ENCODE measurements at regions not wholly inside any gene's neighbourhood (a gene's known extent, or its start where the extent isn't known, plus 50 kb on each side); places are given as distances from the start of the nearest gene placed in this dataset.
"Not testable (repeated sequence)": the region's sequence is repeated elsewhere in the genome, so short reads cannot be mapped to it uniquely, and the experiment has no call there.

- H3K36me3 Mint-ChIP-seq (ENCODE audit: low read depth) = no peaks in the 10 kb centered on the region
- H3K27me3 Mint-ChIP-seq (ENCODE audit: insufficient read depth) = no peaks in the 10 kb centered on the region
- no peaks in the 10 kb centered on the region for H3K4me1 Mint-ChIP-seq (ENCODE audit: low read depth)
- no peak overlapping the region for H3K27ac Mint-ChIP-seq
- TF ChIP-seq, protein P1, sequence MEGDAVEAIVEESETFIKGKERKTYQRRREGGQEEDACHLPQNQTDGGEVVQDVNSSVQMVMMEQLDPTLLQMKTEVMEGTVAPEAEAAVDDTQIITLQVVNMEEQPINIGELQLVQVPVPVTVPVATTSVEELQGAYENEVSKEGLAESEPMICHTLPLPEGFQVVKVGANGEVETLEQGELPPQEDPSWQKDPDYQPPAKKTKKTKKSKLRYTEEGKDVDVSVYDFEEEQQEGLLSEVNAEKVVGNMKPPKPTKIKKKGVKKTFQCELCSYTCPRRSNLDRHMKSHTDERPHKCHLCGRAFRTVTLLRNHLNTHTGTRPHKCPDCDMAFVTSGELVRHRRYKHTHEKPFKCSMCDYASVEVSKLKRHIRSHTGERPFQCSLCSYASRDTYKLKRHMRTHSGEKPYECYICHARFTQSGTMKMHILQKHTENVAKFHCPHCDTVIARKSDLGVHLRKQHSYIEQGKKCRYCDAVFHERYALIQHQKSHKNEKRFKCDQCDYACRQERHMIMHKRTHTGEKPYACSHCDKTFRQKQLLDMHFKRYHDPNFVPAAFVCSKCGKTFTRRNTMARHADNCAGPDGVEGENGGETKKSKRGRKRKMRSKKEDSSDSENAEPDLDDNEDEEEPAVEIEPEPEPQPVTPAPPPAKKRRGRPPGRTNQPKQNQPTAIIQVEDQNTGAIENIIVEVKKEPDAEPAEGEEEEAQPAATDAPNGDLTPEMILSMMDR (IDR thresholded peaks at IDR 0.05) = no peak
- H3K4me3 Mint-ChIP-seq = no peak overlapping the region
- no peaks in the 10 kb centered on the region; the same call in none of the 2 replicates for H3K9me3 Mint-ChIP-seq
- no peak for DNase-seq
Observed at GRCh38 chr4:174401471-174402130, 117.9 kb downstream of the CEP44 start.

DNA sequence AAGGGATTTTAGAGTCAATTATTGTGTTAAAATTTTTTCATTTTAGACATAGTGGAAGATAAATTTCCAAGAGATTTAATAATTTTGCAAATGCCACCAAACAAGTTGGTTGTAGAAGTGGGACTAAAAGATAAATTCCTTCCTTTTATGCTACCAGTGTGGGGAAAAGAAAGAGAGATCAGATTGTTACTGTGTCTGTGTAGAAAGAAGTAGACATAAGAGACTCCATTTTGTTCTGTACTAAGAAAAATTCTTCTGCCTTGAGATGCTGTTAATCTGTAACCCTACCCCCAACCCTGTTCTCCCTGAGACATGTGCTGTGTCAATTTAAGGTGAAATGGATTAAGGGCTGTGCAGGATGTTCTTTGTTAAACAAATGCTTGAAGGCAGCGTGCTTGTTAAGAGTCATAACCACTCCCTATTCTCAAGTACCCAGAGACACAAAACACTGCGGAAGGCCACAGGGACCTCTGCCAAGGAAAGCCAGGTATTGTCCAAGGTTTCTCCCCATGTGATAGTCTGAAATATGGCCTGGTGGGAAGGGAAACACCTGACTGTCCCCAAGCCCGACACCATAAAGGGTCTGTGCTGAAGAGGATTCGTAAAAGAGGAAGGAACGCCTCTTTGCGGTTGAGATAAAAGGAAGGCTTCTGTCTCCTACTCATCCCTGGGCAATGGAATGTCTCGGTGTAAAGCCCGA is 117.0 kb downstream of the CEP44 start:
- H3K36me3 Mint-ChIP-seq (ENCODE audit: low read depth); H3K27me3 Mint-ChIP-seq (ENCODE audit: insufficient read depth); DNase-seq; H3K4me3 Mint-ChIP-seq; H3K27ac Mint-ChIP-seq; H3K4me1 Mint-ChIP-seq (ENCODE audit: low read depth); H3K9me3 Mint-ChIP-seq: not testable (repeated sequence)

- DNase-seq = no peak
- no peaks in the 10 kb centered on the region for H3K36me3 Mint-ChIP-seq (ENCODE audit: low read depth)
- no peaks in the 10 kb centered on the region; the same call in none of the 2 replicates for H3K9me3 Mint-ChIP-seq
- no peak overlapping the region for H3K27ac Mint-ChIP-seq
- H3K4me1 Mint-ChIP-seq (ENCODE audit: low read depth) = no peaks in the 10 kb centered on the region
- H3K27me3 Mint-ChIP-seq (ENCODE audit: insufficient read depth) = no peaks in the 10 kb centered on the region
- H3K4me3 Mint-ChIP-seq = no peak overlapping the region
- TF ChIP-seq, protein P1 (IDR thresholded peaks at IDR 0.05) = no peak
Observed at GRCh38 chr4:174398728-174399127, 115.0 kb downstream of the CEP44 start.

DNA sequence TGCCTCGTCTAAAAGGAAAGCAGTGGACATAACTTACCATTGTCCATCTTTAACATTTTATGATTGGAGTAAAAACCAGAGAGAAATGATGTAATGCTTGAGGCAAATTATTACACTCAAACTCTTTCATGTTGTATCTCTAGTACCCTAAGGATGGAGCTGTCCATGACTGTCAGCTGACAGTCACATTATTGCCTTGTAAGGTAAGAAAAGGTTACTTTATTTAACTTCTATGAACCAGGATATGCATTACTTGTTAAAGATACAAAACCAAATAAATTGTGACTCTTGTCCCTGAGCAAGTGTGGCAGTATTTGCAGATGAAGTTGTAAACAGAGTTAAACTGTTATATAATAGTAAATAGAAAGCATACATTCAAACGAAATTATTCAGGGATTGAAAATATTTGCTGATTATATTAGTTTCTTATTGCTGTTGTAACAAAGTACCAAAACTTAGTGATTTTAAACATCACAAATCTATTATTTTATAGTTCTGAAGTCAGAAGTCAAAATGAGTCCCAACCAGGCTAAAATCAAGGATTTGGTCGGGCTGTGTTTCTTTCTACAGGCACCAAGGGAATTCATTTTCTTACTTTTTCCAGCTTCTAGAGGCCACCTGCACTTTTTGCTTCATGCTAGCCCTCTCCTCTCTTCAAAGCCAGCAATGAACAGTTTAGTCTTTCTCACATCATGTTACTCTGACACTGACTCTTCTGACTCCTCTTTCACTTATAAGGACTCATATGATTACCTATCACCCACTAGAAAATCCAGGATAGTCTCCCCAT is 113.8 kb downstream of the CEP44 start:
- H3K9me3 Mint-ChIP-seq = peaks cover 2% of the 10 kb centered on the region
- H3K4me1 Mint-ChIP-seq (ENCODE audit: low read depth) = no peaks in the 10 kb centered on the region
- TF ChIP-seq, protein P1 (IDR thresholded peaks at IDR 0.05) = no peak
- no peak overlapping the region for H3K4me3 Mint-ChIP-seq
- no peaks in the 10 kb centered on the region for H3K27me3 Mint-ChIP-seq (ENCODE audit: insufficient read depth)
- DNase-seq = no peak
- no peaks in the 10 kb centered on the region for H3K36me3 Mint-ChIP-seq (ENCODE audit: low read depth)
- H3K27ac Mint-ChIP-seq = no peak overlapping the region

- TF ChIP-seq, protein P1 (IDR thresholded peaks at IDR 0.05) = no peak
- DNase-seq = no peak
- Mint-ChIP-seq H3K27ac (no peak overlapping the region), H3K27me3 (ENCODE audit: insufficient read depth) (no peaks in the 10 kb centered on the region), H3K4me1 (ENCODE audit: low read depth) (no peaks in the 10 kb centered on the region), H3K9me3 (peaks cover 5% of the 10 kb centered on the region), H3K4me3 (no peak overlapping the region), H3K36me3 (ENCODE audit: low read depth) (no peaks in the 10 kb centered on the region)
Observed at GRCh38 chr4:174396599-174397110, 112.9 kb downstream of the CEP44 start.
